ENCODE measurements at regions not wholly inside any gene's neighbourhood (a gene's known extent, or its start where the extent isn't known, plus 50 kb on each side); places are given as distances from the start of the nearest gene placed in this dataset.
A peak's percentile ranks its signal among the peaks of the same experiment; 100 is the strongest.

DNA sequence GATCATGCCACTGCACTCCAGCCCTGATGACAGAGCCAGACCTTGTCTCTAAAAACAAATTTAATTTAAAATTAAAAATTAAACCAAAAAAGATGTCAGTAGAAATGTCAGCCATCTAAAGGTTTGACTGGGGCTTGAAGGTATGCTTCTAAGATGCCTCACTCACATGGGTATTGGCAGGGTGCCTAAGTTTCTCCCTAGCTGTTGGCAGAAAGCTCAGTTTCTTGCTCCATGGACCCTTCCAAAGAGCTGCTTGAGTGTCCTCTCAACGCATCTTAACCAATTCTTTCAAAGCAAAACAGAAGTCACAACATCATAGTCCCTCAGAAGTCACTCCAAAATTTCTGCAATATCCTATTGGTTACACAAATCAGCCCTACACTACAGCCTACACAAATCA, 231.0 kb upstream of the ADGRL2 start:
- DNase-seq, result no peak

DNA sequence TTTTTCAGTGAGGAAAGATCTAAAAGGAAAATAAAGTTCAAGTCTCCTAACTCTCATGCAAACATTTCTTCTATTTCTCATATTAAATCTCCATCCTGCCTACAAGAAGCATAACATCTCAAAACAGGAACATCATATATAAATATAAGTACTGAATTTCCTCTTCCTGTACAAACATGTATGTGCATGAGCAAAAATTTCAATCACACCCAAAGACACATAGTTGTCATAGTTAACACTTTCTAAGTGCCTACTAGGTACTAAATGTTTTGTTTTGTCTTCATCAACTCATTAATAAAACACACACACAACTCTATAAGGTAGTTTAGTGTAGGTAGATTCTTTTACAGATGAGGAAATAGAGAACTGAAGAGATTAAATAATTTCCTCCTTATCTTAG, 237.1 kb upstream of the ADGRL2 start:
- no peak for DNase-seq

- DNase-seq, result no peak
Observed at GRCh38 chr1:81562934-81563333, 237.8 kb upstream of the ADGRL2 start.

GRCh38 chr1:81560629-81561028, 240.1 kb upstream of the ADGRL2 start:
- DNase-seq, result no peak

DNA sequence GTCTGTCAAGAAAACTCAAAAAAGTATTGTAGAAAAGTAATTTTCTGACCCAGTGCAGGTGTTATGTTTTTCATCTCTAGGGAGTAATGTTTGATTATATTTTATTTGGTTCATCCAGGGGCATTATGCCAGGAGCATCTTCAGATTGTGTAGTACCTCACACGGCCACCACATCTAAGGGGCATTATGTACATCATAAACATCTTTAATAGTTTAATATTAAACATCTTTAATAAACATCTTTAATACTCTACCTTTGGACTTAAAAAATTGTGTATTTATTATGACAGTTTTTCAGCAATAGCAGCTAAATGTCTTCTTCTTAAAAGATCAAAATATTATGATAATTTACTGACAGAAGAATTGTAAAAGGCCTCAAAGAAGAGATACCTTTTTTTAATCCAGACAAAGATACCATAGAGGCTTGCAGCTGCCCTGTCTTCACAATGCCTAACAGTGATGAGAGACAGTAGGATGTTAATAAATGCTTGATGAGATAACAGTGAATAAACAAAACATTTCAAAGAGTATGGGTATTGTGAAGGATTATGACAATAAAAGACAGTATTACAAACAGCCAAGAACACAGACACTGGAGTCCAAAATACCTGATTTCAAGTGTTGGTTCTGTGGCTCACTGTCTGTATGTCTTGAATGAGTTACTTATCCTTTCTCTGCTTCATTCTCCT, 240.9 kb upstream of the ADGRL2 start:
- DNase-seq, result no peak

DNA sequence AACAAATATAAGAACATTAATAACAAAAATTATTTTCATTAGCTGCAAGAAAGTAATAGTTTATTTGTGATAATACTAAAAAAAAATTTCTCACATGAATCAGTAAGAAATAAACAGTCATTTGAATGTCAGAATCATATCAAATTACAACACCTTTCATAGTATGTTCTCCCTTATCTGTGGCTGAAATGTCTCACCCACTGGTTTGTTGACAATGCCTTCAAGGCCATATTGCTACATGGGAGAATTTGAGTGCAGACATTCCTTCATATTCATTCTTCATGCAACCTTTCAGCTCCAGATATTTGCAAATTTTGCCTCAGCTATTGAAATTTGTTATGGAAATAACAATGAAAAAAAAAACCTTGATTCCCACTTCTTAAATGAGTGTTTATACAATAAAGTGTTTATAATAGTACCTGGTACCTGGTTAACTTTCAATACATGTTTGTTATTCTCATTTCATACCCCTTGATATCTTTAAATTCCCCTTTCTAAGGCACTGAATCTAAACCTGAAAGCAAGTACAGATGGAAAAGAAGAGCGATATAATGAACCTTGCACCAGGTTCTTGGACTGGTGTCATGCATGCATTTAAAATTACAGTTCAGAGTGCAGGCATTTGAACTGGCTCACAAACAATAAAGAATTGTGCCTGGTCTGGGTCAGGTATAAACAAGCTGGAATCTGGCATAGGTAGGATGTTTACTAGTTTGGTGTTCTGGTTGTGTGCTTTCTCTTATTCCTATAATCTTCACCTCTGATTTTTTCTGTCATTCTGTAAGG, 242.2 kb upstream of the ADGRL2 start:
- DNase-seq, result no peak

DNA sequence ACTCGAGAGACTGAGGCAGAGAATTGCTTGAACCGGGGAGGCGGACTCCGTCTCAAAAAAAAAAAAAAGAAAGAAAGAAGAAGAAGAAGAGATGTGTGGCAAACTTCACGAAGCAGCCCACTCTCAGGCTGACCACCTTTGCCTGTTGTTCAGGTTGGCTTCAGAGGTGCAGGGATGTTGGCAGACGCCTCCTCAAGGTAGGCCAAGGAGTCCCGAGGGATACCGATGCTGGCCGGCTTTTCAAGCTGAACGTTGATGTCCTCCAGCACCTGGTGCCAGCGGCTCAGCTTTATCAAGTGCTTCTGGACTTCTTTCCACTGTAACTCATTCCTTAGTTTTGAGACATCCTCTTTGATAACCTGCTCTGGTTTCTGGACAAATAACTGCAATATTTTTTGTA, 243.8 kb upstream of the ADGRL2 start:
- no peak for DNase-seq

GRCh38 chr1:81554534-81554933, 246.2 kb upstream of the ADGRL2 start:
- DNase-seq, result no peak

GRCh38 chr1:81554108-81554507, 246.6 kb upstream of the ADGRL2 start:
- DNase-seq, result peak; percentile 82

GRCh38 chr1:81553503-81553902, 247.2 kb upstream of the ADGRL2 start:
- DNase-seq, result no peak

DNA sequence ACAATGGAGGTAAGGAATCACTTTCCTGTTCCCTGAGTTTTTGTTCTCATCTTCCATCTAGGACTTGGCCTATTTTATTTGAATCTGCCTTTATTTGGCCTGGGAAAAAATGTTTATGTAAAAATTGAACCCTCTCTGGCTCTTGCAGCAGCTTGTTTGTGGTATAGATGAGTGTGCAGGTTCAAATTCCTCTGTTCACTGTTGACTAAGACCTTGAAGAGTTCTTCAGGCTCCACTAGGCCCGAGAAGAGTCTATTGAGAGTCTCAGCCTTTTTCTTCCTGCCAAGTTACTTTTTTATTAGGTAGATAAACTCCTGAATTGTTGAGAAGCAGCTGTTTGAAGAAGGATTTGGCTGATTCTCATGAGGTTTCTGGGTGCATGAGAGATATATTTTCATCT, 248.8 kb upstream of the ADGRL2 start:
- DNase-seq, result no peak

DNA sequence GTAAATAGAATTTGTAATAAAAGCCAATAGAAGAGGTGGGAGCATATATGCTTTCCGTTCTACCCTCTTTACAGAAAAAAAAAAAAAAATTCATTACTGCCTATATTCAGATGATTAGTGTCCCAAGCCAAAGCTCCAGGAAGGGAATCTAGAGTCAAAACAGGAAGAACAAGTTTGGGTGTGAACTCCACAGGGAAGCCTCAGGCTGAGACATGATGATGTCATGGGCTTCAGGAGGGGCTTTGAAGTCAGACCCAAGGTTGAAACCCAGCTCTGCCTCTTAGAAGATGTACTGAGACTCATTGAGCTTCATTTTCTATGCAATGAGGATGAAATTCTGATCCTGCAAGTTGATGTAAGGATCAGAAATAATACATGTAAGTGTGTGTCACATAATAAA, 250.0 kb upstream of the ADGRL2 start:
- no peak for DNase-seq

DNA sequence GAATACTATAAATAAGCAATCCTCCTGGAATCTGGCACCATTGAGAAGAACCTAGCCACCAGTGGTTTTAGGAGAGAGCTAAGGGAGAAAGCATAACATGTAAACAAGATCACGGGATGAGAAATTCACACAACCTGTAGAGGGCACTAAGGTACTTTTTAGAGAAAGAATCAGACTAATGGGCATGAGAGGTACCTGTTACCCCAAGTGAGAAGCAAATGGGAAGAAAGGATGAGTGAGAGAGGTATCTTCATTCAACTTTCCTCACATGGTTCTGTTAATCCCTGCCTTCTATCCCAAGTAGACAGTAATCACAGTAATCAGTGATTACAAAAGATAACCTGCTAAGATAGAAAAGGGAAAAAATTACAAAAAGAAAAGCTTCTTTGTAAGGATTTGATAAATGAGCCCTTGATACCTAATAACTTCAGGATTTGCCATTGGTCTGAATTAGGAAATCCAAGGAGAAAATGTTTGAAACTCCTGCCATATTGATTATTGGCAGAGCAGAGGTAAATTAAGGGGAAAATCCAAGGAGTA, 251.1 kb upstream of the ADGRL2 start:
- peak; percentile 41 for DNase-seq

- peak; percentile 23 for DNase-seq
Observed at GRCh38 chr1:81548918-81549587, 251.7 kb upstream of the ADGRL2 start.

DNA sequence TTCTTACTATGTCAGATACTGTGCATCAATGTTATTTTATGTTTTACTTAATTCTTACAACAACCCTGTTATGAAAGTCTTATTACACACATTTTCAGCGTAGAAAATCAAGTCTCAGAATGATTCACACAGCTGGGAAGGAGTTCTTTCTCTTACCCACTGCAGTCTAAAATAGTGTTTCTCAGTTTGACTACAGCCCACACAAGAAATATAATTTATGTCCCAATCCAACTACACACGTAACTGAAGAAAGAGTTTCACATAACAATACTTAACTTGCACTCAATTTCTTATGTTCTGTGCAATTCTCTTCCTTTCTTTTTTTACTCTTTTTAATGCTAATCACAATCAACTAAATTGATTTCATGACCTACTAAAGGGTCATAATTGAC, 252.8 kb upstream of the ADGRL2 start:
- DNase-seq, result no peak

DNA sequence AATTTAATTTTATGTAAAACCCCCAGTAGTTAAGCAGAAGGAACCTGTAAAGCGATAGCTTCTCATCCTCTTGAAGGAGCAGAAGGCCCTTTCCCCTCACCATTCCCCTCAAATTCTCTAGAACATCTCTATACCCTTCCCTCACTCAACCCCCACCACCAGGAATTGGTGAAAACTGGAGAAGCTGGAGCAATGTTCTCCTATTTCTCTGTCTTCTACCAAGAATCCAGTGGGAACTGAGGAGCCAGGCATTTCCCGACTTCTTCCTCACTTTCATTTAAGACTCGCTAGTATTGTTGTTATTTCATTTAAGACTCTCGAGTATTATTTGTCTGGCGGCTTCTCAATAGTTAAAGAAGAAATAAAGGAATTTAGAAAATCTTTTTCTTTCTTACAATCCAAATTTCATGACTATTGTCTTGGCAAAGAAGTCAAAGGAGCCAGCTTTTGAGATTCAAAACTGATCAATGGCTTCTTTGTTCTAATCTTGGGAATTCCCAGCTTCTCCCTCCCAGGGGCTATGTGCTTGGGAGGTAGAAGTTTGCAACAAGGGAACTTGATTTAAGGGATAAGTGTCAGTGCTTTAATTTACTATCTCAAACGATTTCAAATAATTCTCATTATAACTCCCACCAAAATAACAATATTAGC, 253.3 kb upstream of the ADGRL2 start:
- no peak for DNase-seq

DNA sequence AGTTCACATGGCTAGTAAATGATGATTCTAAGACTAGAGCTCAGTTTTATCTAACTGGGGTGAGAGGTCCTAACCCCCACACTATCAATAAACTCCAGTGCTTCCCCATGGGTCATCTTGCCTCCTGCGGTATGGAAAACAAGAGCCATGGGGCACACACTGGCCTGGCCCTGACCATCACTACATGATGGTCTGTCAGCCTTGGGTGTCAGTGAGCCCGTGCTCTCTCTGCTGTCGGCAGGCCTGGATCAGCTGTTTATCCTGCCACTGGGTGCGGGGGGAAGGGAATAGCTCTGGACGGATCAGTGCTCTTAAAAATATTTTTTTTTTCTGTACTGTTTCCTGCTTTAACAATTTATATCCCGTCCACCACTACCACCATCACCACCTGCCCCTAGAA, 255.0 kb upstream of the ADGRL2 start:
- DNase-seq, result no peak

DNA sequence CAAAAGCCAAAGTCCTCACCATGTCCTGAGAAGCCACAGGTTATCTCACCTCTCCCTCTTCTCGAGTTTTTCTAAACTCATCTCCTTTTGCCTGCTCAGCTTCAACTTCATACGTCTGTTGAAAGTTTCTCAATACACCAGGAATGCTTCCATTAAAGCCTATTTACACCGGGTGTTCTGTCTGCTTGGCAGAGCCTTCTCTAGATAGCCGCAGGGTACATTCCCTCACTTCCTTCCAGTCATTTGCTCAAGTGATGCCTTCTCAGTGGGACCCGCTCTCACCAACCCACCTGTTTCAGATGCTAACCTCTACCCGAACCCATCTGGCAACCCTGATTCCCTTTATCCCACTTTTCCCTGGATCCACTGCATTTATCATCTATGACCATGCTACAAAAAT, 257.0 kb upstream of the ADGRL2 start:
- DNase-seq, result no peak

DNA sequence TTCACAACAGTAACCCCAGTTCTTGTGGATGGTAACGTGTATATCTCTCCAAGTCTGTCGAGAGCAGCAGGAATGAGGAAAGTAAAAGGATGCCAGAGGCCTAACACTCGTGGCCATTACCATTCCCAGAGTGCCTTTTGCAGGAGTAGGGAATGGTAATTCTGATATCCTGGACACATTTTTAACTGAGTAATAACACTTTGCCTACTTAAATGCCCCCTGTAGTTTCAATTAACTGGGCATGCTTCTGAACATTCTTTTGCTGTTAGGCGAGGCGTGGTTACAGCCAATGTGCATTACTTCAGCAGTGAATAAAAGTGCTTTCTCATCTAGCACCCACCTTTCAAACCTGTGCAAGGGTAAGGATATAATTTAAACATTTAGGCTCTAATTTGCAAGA, 258.5 kb upstream of the ADGRL2 start:
- DNase-seq, result no peak

DNA sequence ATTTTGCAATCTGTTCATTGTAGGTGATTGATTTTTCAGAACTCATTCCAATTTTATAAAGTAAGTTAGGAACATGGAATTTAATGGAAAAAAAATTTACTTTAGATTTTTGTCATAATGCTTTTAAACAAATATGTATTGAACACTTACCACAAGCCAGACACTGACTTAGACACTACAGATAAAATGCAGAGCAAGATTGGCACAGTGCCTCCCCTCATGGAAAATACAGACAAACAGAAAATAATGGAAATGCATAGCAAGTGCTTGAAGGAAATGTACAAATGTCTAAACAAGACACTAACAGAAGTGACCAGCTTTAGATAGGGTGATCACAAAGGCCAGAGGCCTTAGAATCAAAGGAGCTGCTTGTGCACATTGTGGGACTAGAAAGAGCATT, 260.5 kb upstream of the ADGRL2 start:
- no peak for DNase-seq

DNA sequence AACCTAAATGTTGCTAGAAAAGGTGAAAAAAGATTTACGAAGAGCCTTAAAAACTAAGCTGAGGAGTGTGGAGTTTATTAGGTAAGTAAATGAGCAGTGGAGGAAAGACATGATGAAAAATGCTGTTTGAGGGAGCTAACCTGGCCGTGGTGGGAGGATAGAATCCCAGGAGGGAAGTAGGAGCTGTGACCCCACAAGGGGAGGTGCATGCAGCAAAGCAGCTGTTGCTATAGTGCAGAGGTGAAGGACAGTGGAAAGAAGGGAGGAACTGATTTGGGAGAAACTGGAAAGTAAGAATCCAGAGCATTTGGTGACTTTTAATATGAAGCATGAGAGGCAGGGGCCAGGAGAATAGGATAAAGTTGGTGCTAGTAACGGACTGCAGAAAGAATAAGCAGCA, 271.7 kb upstream of the ADGRL2 start:
- DNase-seq, result no peak

DNA sequence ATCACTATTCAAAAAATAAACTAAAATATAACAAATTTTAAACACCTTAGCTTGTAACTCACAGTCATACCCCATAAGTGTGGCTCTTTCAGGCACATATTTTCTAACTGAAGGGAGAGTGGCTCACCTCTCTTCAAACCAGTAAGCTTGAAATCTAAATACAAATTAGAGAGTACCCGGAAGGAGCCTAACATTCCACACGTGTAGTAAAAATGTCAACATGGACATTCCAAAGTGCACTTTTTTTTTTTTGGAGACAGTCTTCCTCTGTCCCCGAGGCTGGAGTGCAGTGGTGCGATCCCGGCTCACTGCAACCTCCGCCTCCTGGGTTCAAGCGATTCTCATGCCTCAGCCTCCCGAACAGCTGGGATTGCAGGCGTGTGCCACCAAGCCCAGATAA, 275.6 kb upstream of the ADGRL2 start:
- no peak for DNase-seq

DNA sequence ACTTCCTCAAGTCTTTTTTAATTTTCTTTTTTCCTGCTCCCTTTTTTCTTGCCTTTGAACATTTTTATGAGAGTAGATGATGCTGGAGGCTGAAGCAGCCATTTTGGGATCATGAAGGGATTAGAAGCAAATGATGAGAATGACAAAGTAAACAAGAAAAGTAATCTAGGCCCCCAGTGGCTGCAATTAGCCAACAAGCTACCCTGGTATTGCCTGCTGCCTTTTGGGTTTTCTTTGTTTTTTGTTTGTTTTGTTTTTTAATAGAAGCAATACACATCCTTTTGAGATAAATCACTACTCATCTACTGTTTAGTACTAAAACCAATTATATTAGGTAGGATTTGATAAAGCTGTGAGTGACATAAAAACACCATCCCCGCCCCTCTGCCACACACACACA, 280.7 kb upstream of the ADGRL2 start:
- DNase-seq, result no peak
